ENCODE measurements at regions not wholly inside any gene's neighbourhood (a gene's known extent, or its start where the extent isn't known, plus 50 kb on each side); places are given as distances from the start of the nearest gene placed in this dataset.

DNA sequence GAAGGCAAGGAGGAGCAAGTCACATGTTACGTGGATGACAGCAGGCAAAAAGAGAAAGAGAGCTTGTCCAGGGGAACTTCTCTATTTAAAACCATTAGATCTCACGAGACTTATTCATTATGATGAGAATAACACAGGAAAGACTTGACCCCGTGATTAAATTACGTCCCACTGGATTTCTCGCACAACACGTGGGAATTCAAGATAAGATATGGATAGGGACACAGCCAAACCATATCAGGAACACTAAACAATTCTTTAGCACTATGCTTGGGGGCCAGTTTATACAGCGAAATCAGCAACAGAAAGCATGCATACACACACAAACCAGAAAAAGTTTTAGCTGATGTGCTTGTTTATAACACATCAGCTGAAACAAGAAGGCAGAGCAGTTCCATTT lies 704.2 kb downstream of the OTOL1 start:
- DNase-seq (ENCODE audit: low spot score): no peak
- TF ChIP-seq, protein P1, sequence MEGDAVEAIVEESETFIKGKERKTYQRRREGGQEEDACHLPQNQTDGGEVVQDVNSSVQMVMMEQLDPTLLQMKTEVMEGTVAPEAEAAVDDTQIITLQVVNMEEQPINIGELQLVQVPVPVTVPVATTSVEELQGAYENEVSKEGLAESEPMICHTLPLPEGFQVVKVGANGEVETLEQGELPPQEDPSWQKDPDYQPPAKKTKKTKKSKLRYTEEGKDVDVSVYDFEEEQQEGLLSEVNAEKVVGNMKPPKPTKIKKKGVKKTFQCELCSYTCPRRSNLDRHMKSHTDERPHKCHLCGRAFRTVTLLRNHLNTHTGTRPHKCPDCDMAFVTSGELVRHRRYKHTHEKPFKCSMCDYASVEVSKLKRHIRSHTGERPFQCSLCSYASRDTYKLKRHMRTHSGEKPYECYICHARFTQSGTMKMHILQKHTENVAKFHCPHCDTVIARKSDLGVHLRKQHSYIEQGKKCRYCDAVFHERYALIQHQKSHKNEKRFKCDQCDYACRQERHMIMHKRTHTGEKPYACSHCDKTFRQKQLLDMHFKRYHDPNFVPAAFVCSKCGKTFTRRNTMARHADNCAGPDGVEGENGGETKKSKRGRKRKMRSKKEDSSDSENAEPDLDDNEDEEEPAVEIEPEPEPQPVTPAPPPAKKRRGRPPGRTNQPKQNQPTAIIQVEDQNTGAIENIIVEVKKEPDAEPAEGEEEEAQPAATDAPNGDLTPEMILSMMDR (IDR thresholded peaks at IDR 0.05; ENCODE audit: borderline replicate concordance, control extremely low read depth, extremely low read depth, insufficient read depth, missing control alignments): no peak

DNA sequence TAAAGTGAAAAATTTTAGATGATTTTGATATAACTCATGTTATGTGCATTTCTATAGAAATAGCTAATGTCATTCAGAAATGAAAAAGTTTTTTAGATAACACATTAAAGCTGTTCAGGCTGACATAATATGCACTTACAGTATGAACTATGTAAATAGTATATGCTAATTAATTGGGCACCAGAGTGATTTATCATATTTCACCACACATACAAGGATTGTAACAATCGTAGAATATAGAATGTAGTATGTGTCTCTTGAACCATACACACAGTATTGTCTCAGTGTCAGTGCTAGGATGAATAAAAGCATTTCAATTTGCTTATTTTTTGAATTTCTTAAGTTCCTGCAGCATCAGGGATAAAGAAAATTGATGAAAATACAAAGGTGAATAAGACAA lies 710.0 kb downstream of the OTOL1 start:
- TF ChIP-seq, protein P1 (IDR thresholded peaks at IDR 0.05; ENCODE audit: borderline replicate concordance, control extremely low read depth, extremely low read depth, insufficient read depth, missing control alignments): no peak
- DNase-seq (ENCODE audit: low spot score): no peak
- in situ Hi-C loops (cut with MboI; ENCODE audit: low sequenced_read_pairs, unreplicated experiment): no loop called here

More for the DNA sequence above, 704.2 kb downstream of the OTOL1 start:
- in situ Hi-C loops (cut with MboI; ENCODE audit: low sequenced_read_pairs, unreplicated experiment): no loop called here

- no peak for DNase-seq (ENCODE audit: low spot score)
- in situ Hi-C loops (cut with MboI; ENCODE audit: low sequenced_read_pairs, unreplicated experiment): no loop called here
These were observed 714.9 kb downstream of the OTOL1 start for GRCh38 chr3:162211470-162211869.

GRCh38 chr3:162213196-162213595 lies 716.6 kb downstream of the OTOL1 start:
- no peak for DNase-seq (ENCODE audit: low spot score)
- in situ Hi-C loops (cut with MboI; ENCODE audit: low sequenced_read_pairs, unreplicated experiment): no loop called here
- TF ChIP-seq, protein P1 (IDR thresholded peaks at IDR 0.05; ENCODE audit: borderline replicate concordance, control extremely low read depth, extremely low read depth, insufficient read depth, missing control alignments): no peak

More at GRCh38 chr3:162211470-162211869, 714.9 kb downstream of the OTOL1 start:
- TF ChIP-seq, protein P1 (IDR thresholded peaks at IDR 0.05; ENCODE audit: borderline replicate concordance, control extremely low read depth, extremely low read depth, insufficient read depth, missing control alignments): no peak

DNA sequence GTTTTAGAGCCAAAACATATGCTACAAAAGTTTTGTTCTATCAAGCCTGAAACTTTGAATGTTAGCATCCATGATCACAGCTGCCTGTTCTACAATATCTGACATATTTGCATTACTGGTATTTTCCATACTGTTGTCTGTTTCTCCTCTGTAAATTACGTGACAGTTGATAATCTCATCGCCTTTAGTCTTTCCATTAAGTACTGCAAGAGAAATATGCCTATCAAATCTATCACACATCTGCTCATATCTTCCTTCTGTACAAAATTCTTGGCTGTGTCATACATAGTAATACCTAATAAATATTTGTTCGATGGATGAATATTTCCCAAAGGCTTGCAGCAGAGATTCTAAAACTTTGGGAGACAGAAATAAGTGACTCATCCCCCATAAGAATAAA lies 717.3 kb downstream of the OTOL1 start:
- TF ChIP-seq, protein P1 (IDR thresholded peaks at IDR 0.05; ENCODE audit: borderline replicate concordance, control extremely low read depth, extremely low read depth, insufficient read depth, missing control alignments): no peak
- in situ Hi-C loops (cut with MboI; ENCODE audit: low sequenced_read_pairs, unreplicated experiment): no loop called here
- DNase-seq (ENCODE audit: low spot score): no peak

- no peak for DNase-seq (ENCODE audit: low spot score)
- in situ Hi-C loops (cut with MboI; ENCODE audit: low sequenced_read_pairs, unreplicated experiment): no loop called here
- TF ChIP-seq, protein P1 (IDR thresholded peaks at IDR 0.05; ENCODE audit: borderline replicate concordance, control extremely low read depth, extremely low read depth, insufficient read depth, missing control alignments): no peak
These were observed 721.0 kb downstream of the OTOL1 start for GRCh38 chr3:162217647-162218046.

DNA sequence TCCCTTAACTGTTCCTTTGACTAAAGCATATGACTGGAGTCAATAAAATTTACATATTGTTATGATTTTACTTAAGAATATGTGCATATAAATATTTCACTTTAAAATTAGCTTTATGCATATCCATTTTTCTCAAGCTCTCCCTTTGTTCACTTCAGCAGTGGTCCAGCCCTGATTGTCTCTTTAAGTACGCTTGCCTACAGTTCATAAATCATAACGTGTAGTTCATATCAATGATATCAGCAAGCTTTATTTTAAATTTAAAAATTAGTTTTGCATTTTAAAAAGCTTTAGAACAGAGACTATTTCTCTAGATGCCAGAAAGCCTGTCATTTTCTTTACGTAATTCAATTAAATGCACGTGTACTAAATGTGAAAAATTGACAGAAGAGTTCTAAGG lies 721.9 kb downstream of the OTOL1 start:
- in situ Hi-C loops (cut with MboI; ENCODE audit: low sequenced_read_pairs, unreplicated experiment): no loop called here
- TF ChIP-seq, protein P1 (IDR thresholded peaks at IDR 0.05; ENCODE audit: borderline replicate concordance, control extremely low read depth, extremely low read depth, insufficient read depth, missing control alignments): no peak
- DNase-seq (ENCODE audit: low spot score): no peak

Measured in GM13976 (cell line).